Loucy (cell line): ENCODE measurements at regions not wholly inside any gene's neighbourhood (a gene's known extent, or its start where the extent isn't known, plus 50 kb on each side); places are given as distances from the start of the nearest gene placed in this dataset.
"Not testable (repeated sequence)": the region's sequence is repeated elsewhere in the genome, so short reads cannot be mapped to it uniquely, and the experiment has no call there.

Source experiments
- H2AFZ ChIP-seq: fragments of 200-600 bp; sonication (generic); 2 replicates; pipeline ENCODE4 v1.6.0; 2016; ENCODE audit warnings: antibody characterized with exemption, mild to moderate bottlenecking, low read length, moderate library complexity
- H3F3A ChIP-seq: fragments of 200-600 bp; 2 replicates; pipeline ENCODE4 v1.6.0; 2016; ENCODE audit warnings: antibody characterized with exemption, low read depth, mild to moderate bottlenecking
- H3K27me3 ChIP-seq: fragments of 200-600 bp; sonication (generic); 2 replicates; pipeline ENCODE4 v1.6.1; 2014; ENCODE audit warnings: low read length, mild to moderate bottlenecking; ENCODE audit not compliant: insufficient read depth, poor library complexity, severe bottlenecking
- H3K36me3 ChIP-seq: fragments of 200-600 bp; sonication (generic); 2 replicates; pipeline ENCODE4 v1.6.1; 2016; ENCODE audit warnings: low read length; ENCODE audit not compliant: insufficient read depth
- H3K4me1 ChIP-seq: fragments of 200-600 bp; sonication (generic); 2 replicates; pipeline ENCODE4 v1.5.1; 2014; ENCODE audit warnings: low read length, mild to moderate bottlenecking; ENCODE audit not compliant: insufficient read depth, poor library complexity, severe bottlenecking
- H3K4me2 ChIP-seq: fragments of 200-600 bp; sonication (generic); 2 replicates; pipeline ENCODE4 v1.6.0; 2014; ENCODE audit warnings: antibody characterized with exemption, low read length, low read depth, mild to moderate bottlenecking; ENCODE audit not compliant: poor library complexity, severe bottlenecking
- H3K4me3 ChIP-seq: fragments of 200-600 bp; sonication (generic); 2 replicates; pipeline ENCODE4 v1.5.1; 2014; ENCODE audit warnings: low read length, mild to moderate bottlenecking, mixed read lengths; ENCODE audit not compliant: poor library complexity, severe bottlenecking
- H3K79me2 ChIP-seq: fragments of 200-600 bp; sonication (generic); 2 replicates; pipeline ENCODE4 v1.6.1; 2014; ENCODE audit warnings: low read length; ENCODE audit not compliant: insufficient read depth
- H3K9ac ChIP-seq: fragments of 200-600 bp; sonication (generic); 2 replicates; pipeline ENCODE4 v1.6.0; 2014; ENCODE audit warnings: mild to moderate bottlenecking, low read depth, low read length, moderate library complexity; ENCODE audit not compliant: poor library complexity, severe bottlenecking
- H3K9me2 ChIP-seq: fragments of 200-600 bp; sonication (generic); replicated peaks from 2 replicates; pipeline ENCODE4 v1.6.1; 2016; ENCODE audit warnings: low read depth, low read length, mixed read lengths
- H3K9me3 ChIP-seq: fragments of 200-600 bp; sonication (generic); 2 replicates; pipeline ENCODE4 v1.6.1; 2014; ENCODE audit warnings: mild to moderate bottlenecking, antibody characterized with exemption, low read length, low read depth; ENCODE audit not compliant: insufficient read depth
- H4K20me1 ChIP-seq: fragments of 200-600 bp; sonication (generic); 2 replicates; pipeline ENCODE4 v1.6.0; 2014; ENCODE audit warnings: antibody characterized with exemption, low read length, mild to moderate bottlenecking; ENCODE audit not compliant: insufficient read depth, poor library complexity, severe bottlenecking
- EZH2phosphoT487 ChIP-seq: fragments of 200-600 bp; IDR thresholded peaks from 2 replicates; pipeline ENCODE4 v1.6.1; 2018; ENCODE audit warnings: antibody characterized with exemption, mild to moderate bottlenecking, moderate library complexity, borderline replicate concordance
- TF ChIP-seq, protein P1 (sequence below): fragments of 200-600 bp; sonication (generic); conservative IDR thresholded peaks from 2 replicates; pipeline ENCODE4 v1.5.1; 2014; ENCODE audit warnings: mild to moderate bottlenecking, antibody characterized with exemption, low read length

DNA sequence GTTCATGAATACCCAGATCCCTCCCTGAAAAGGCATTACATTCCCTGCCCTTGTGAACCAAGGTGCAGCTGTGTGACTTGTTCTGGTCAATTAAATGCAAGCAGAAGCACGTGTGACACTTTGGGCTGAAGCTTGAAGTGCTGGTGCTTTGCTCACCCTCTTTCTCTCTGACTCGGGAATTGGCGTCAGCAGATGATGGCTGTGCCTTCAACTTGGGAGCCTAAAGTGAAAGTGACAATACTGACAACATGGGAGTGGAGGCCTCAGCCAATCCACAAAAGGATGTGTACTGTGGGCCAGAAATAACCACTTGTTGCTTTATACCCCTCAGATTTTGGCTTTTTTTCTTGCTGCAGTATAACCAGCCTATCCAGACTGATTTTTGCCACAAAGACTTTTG is 148.3 kb upstream of the THY1 start:
- Histone ChIP-seq H3K9me2 (no peaks in the 10 kb centered on the region), H4K20me1 (no peaks in the 10 kb centered on the region), H3F3A (no peaks in the 10 kb centered on the region), H3K9me3 (no peaks in the 10 kb centered on the region), H3K27me3 (no peaks in the 10 kb centered on the region), H3K79me2 (no peaks in the 10 kb centered on the region), H3K4me3 (no peak overlapping the region), H3K4me1 (no peaks in the 10 kb centered on the region), H3K36me3 (no peaks in the 10 kb centered on the region), H3K9ac (no peak overlapping the region), H2AFZ (no peak overlapping the region), H3K4me2 (no peak overlapping the region)
- TF ChIP-seq EZH2phosphoT487 = no peak
- TF ChIP-seq, protein P1, sequence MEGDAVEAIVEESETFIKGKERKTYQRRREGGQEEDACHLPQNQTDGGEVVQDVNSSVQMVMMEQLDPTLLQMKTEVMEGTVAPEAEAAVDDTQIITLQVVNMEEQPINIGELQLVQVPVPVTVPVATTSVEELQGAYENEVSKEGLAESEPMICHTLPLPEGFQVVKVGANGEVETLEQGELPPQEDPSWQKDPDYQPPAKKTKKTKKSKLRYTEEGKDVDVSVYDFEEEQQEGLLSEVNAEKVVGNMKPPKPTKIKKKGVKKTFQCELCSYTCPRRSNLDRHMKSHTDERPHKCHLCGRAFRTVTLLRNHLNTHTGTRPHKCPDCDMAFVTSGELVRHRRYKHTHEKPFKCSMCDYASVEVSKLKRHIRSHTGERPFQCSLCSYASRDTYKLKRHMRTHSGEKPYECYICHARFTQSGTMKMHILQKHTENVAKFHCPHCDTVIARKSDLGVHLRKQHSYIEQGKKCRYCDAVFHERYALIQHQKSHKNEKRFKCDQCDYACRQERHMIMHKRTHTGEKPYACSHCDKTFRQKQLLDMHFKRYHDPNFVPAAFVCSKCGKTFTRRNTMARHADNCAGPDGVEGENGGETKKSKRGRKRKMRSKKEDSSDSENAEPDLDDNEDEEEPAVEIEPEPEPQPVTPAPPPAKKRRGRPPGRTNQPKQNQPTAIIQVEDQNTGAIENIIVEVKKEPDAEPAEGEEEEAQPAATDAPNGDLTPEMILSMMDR = no peak

DNA sequence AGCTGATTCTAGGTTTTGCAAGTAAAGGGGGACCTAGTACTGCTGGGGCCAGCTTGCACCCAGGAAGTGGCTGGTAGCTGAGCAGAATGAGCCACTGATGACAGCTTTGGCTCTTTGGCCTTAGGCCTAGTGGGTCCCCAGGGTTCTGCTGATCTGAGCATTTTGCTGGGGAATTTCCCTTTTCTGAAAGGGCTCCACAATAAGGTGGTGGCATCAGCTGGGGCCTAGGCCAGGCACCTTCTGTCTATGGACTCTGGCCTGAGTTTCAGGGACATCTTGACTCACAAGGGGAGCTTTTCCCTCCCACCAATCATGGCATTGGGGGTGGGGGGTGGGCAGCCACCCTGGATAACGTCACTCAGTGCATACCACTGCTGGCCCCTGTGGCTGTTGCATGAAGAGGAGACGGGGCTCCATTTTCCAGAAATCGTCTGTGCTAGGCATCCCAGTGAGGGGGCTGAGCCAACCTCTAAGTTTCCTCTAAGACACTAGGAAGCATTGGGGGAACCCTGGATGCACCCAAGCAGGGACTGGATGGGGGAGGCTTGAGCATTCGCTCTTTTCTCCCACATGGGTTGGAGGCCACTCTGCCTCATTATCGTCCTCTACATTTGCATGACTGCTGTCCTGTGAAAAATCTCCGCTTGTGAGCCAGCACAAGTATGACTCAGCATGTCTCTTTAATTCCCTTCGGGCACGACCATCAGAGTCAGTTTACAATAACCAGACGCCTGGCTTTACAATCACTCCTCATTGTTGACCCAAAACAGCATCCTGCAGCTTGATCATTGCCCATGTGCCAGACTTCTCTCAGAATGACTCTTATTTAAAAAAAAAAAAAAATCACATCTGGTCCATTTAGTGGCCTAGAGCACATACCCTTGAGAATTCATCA is 145.0 kb upstream of the THY1 start:
- Histone ChIP-seq H3K36me3 (no peaks in the 10 kb centered on the region), H3F3A (no peaks in the 10 kb centered on the region), H2AFZ (no peak overlapping the region), H3K9me2 (no peaks in the 10 kb centered on the region), H3K79me2 (no peaks in the 10 kb centered on the region), H4K20me1 (no peaks in the 10 kb centered on the region), H3K9ac (no peak overlapping the region), H3K27me3 (no peaks in the 10 kb centered on the region), H3K4me3 (no peak overlapping the region), H3K4me1 (no peaks in the 10 kb centered on the region), H3K9me3 (no peaks in the 10 kb centered on the region), H3K4me2 (no peak overlapping the region)
- TF ChIP-seq, protein P1 = no peak
- TF ChIP-seq EZH2phosphoT487 = no peak

DNA sequence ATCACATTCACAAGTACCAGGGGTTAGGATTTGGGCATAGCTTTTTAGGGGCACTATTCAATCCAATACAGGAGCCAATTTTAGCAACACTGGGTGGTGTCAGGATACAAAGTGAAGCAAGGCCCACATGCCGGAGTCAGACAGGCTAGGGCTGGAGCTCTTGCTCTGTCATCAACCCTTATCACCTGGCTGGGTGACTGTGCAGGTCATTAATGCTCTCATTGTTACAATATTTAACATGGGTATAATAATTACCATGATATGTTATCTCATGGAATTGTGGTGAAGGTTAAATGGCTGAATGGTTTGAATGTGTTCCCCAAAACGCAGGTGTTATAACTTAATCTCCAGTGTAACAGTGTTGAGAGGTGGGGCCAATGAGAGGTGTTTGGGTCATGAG is 143.3 kb upstream of the THY1 start:
- Histone ChIP-seq H3F3A (no peaks in the 10 kb centered on the region), H2AFZ (no peak overlapping the region), H3K9me3 (no peaks in the 10 kb centered on the region), H3K9ac (no peak overlapping the region), H3K4me3 (no peak overlapping the region), H3K27me3 (no peaks in the 10 kb centered on the region), H3K79me2 (no peaks in the 10 kb centered on the region), H4K20me1 (no peaks in the 10 kb centered on the region), H3K9me2 (no peaks in the 10 kb centered on the region), H3K36me3 (no peaks in the 10 kb centered on the region), H3K4me2 (no peak overlapping the region), H3K4me1 (no peaks in the 10 kb centered on the region)
- TF ChIP-seq, protein P1 = no peak
- TF ChIP-seq EZH2phosphoT487 = no peak

DNA sequence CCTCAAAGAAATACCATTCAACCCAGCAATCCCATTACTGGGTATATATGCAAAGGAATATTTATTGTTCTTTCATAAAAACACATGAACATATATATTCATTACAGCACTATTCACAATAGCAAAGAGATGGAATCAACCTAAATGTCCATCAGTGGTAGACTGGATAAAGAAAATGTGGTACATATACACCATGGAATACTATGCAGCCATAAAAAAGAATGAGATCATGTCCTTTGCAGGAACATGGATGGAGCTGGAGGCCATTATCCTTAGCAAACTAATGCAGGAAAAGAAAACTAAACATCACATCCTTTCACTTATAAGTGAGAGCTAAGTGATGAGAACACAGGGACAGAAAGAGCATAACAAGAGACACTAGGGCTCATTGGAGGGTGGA is 142.7 kb upstream of the THY1 start:
- H3K9ac ChIP-seq, H3K9me2 ChIP-seq, H4K20me1 ChIP-seq, H3K4me3 ChIP-seq, H3F3A ChIP-seq, H3K27me3 ChIP-seq, H3K4me1 ChIP-seq, H2AFZ ChIP-seq, H3K36me3 ChIP-seq, H3K4me2 ChIP-seq, H3K9me3 ChIP-seq, H3K79me2 ChIP-seq: not testable (repeated sequence)
